VCaP (cell line): ENCODE measurements at regions not wholly inside any gene's neighbourhood (a gene's known extent, or its start where the extent isn't known, plus 50 kb on each side); places are given as distances from the start of the nearest gene placed in this dataset.

ENCODE experiments used
- H3K27ac ChIP-seq: fragments of 450-650 bp; 2 replicates; pipeline ENCODE4 v1.5.1; 2017
- CTCF ChIP-seq: fragments of 450-650 bp; conservative IDR thresholded peaks from 2 replicates; pipeline ENCODE4 v1.5.1; 2017; ENCODE audit warnings: mild to moderate bottlenecking, moderate library complexity

- TF ChIP-seq CTCF = no peak
- no peak overlapping the region for H3K27ac ChIP-seq
These were observed 396.2 kb downstream of the KCTD16 start for GRCh38 chr5:144566747-144567420.

- no peak for TF ChIP-seq CTCF
- H3K27ac ChIP-seq = peak overlapping the region; percentile 57
These were observed 378.9 kb downstream of the KCTD16 start for GRCh38 chr5:144549580-144549979.

- H3K27ac ChIP-seq = peak overlapping the region; percentile 57
- no peak for TF ChIP-seq CTCF
These were observed 378.3 kb downstream of the KCTD16 start for GRCh38 chr5:144548936-144549335.

GRCh38 chr5:144547098-144547499 is 376.4 kb downstream of the KCTD16 start:
- TF ChIP-seq CTCF = no peak
- H3K27ac ChIP-seq = no peak overlapping the region

- H3K27ac ChIP-seq = no peak overlapping the region
- no peak for TF ChIP-seq CTCF
These were observed 368.2 kb downstream of the KCTD16 start for GRCh38 chr5:144538845-144539244.
